HEK293T (cell line): ENCODE measurements at regions not wholly inside any gene's neighbourhood (a gene's known extent, or its start where the extent isn't known, plus 50 kb on each side); places are given as distances from the start of the nearest gene placed in this dataset.

ENCODE experiments used
- CTCF ChIA-PET: fragments of 350-600 bp; formaldehyde crosslinking; extraction: SDS; loops from one replicate; lab custom pipeline; 2021; ENCODE audit warnings: antibody characterized with exemption, inconsistent platforms; lab: Yijun Ruan, JAX
- POLR2A ChIA-PET: fragments of 350-600 bp; formaldehyde crosslinking; extraction: SDS; loops from one replicate; lab custom pipeline; 2020; ENCODE audit warnings: antibody characterized with exemption, inconsistent platforms; lab: Yijun Ruan, JAX
- DNase-seq: peaks from one replicate; pipeline ENCODE4 v3.0.0; 2012; ENCODE audit warnings: mixed read lengths; ENCODE audit errors: extremely low spot score
- ARNT ChIP-seq: fragments of 450-650 bp; IDR thresholded peaks from 2 replicates; pipeline ENCODE4 v1.6.1; 2017; ENCODE audit warnings: mild to moderate bottlenecking
- BHLHE40 ChIP-seq: fragments of 450-650 bp; IDR thresholded peaks from 2 replicates; pipeline ENCODE4 v1.6.1; 2016; ENCODE audit warnings: mild to moderate bottlenecking, moderate library complexity, borderline replicate concordance
- CTBP1 ChIP-seq: fragments of 450-650 bp; IDR thresholded peaks from 2 replicates; pipeline ENCODE4 v1.6.1; 2016; ENCODE audit warnings: borderline replicate concordance
- ELF4 ChIP-seq: fragments of 450-650 bp; IDR thresholded peaks from 2 replicates; pipeline ENCODE4 v1.6.1; 2017; ENCODE audit warnings: antibody characterized with exemption
- FOXA1 ChIP-seq: fragments of 450-650 bp; IDR thresholded peaks from 2 replicates; pipeline ENCODE4 v1.6.1; 2016; ENCODE audit warnings: mild to moderate bottlenecking
- FOXM1 ChIP-seq: fragments of 450-650 bp; IDR thresholded peaks from 2 replicates; pipeline ENCODE4 v1.6.1; 2017; ENCODE audit warnings: mild to moderate bottlenecking, borderline replicate concordance
- HDGF ChIP-seq: fragments of 450-650 bp; IDR thresholded peaks from 2 replicates; pipeline ENCODE4 v1.6.1; 2017; ENCODE audit warnings: antibody characterized with exemption, borderline replicate concordance
- L3MBTL2 ChIP-seq: fragments of 450-650 bp; conservative IDR thresholded peaks from 2 replicates; pipeline ENCODE4 v1.6.1; 2016; ENCODE audit warnings: mild to moderate bottlenecking
- LEF1 ChIP-seq: fragments of 450-650 bp; IDR thresholded peaks from 2 replicates; pipeline ENCODE4 v1.6.1; 2017; ENCODE audit warnings: mild to moderate bottlenecking, borderline replicate concordance
- NFRKB ChIP-seq: fragments of 450-650 bp; IDR thresholded peaks from 2 replicates; pipeline ENCODE4 v1.6.1; 2016; ENCODE audit warnings: mild to moderate bottlenecking, moderate library complexity
- SP1 ChIP-seq: fragments of 450-650 bp; IDR thresholded peaks from 2 replicates; pipeline ENCODE4 v1.6.1; 2017
- SUZ12 ChIP-seq: fragments of 450-650 bp; IDR thresholded peaks from 2 replicates; pipeline ENCODE4 v1.6.1; 2016; ENCODE audit warnings: mild to moderate bottlenecking
- TARDBP ChIP-seq: fragments of 450-650 bp; IDR thresholded peaks from 2 replicates; pipeline ENCODE4 v1.6.1; 2016
- ZNF384 ChIP-seq: fragments of 450-650 bp; IDR thresholded peaks from 2 replicates; pipeline ENCODE4 v1.6.1; 2016
- TF ChIP-seq, protein P1 (sequence below): fragments of 450-650 bp; IDR thresholded peaks from 2 replicates; pipeline ENCODE4 v1.6.1; 2016

DNA sequence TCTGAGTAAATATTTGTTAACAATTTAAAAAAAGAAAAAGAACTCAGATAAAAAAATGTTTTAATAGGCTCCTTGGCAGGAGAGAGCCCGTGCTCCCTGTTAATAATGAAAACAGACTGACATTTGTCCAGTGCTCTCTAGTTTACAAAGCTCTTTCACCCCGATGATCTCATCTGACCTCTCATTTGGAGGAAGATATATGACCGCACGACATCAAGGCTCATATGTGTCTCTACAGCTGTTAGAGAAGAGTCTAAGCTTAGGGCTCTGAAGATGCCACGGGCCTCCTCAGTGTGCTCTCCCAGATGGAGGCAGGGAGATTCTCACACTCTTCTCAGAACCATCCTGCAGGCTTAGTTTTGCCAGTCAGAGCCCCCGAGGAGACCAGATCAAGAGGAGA lies 280.8 kb upstream of the IRX5 start:
- CTCF ChIA-PET, result interaction anchor here (1.6 kb wide), 1 partner anchor 11 kb away, joined by 4 read pairs; no protein-coding TSS in a partner anchor
- no peak for DNase-seq
- 0 out of 2 replicates have a peak, but pooled peaks have one; percentile 27 for TF ChIP-seq CTBP1
- TF ChIP-seq ZNF384, result no peak
- TF ChIP-seq, protein P1, sequence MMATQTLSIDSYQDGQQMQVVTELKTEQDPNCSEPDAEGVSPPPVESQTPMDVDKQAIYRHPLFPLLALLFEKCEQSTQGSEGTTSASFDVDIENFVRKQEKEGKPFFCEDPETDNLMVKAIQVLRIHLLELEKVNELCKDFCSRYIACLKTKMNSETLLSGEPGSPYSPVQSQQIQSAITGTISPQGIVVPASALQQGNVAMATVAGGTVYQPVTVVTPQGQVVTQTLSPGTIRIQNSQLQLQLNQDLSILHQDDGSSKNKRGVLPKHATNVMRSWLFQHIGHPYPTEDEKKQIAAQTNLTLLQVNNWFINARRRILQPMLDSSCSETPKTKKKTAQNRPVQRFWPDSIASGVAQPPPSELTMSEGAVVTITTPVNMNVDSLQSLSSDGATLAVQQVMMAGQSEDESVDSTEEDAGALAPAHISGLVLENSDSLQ, result peak; percentile 79
- no peak for TF ChIP-seq TARDBP
- POLR2A ChIA-PET, result no interaction called here

DNA sequence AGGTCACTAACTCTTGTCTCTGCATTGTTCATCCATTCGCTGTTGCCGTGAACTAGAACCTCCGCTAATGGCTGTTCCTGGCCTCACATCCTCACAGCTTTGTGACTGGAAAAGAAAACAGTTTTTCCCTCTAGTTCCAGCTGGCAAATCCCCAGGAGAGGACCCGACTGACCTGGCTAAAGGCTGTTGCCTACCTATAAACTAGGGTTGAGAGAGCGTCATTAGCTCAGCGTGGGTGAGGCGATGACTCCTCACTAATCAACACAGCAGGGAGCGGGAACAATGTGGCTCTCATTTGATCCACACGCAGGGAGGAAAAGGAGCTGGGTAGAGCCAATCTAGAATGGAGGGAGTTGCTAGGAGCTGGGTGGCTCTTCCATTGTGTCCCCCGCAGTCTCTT lies 282.1 kb upstream of the IRX5 start:
- DNase-seq, result peak; percentile 24
- POLR2A ChIA-PET, result no interaction called here
- TF ChIP-seq HDGF, result no peak
- TF ChIP-seq, protein P1, result no peak
- peak; percentile 31; the same call in 1 of the 2 replicates for TF ChIP-seq L3MBTL2
- no peak for TF ChIP-seq CTBP1
- CTCF ChIA-PET, result no interaction called here

DNA sequence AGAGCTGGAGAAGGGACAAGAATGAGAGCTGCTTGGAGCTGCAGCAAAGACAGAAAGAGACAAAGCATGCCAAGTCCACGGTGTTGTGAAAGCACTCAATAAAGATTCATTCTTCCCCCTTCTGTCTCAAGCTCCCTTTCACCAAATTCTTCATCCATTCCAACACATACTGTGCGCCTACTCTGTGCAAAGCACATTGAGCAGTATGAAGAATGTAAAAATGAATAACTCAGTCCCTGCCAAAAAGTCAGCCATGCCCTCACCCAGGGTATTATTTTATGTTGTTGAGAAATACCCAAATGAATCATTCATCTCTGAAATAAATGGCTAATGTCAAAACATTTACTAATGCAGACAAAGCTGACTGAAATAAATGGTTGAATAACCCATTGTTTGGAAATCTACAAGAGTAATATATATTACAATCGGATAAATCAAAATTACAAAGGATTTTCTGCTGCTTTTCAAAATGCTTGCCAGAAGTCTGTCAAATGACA lies 282.9 kb upstream of the IRX5 start:
- ChIA-PET POLR2A (no interaction called here), CTCF (interaction anchor here (0.6 kb wide), 1 partner anchor 284 kb away, joined by 3 read pairs; no protein-coding TSS in a partner anchor)
- TF ChIP-seq, protein P1, result peak; percentile 68
- no peak for TF ChIP-seq SP1

DNA sequence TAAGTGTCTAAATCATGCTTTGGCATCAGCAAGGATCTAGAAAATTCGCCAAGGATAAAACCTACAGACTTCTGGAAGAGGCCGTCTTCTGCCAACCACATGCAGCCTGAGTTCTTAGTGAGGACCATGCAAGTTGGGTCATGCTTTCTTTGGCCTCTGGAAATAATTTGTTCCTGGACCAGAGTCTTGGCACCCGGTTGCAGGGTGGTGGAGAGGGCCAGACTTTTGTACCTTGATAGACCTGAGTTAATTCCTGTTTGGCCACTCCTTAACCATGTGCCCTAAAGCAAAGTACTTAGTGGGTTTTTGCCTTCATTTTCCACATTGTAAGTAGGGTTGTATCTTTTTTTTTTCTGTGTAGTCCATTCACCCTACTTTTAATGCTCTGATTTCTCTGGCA lies 283.4 kb upstream of the IRX5 start:
- TF ChIP-seq FOXM1 (no peak), NFRKB (no peak), FOXA1 (no peak), BHLHE40 (no peak), SP1 (no peak), LEF1 (no peak), L3MBTL2 (no peak)
- POLR2A ChIA-PET, result no interaction called here
- CTCF ChIA-PET, result no interaction called here
- DNase-seq, result no peak

More for the DNA sequence above, 282.9 kb upstream of the IRX5 start:
- no peak for DNase-seq

DNA sequence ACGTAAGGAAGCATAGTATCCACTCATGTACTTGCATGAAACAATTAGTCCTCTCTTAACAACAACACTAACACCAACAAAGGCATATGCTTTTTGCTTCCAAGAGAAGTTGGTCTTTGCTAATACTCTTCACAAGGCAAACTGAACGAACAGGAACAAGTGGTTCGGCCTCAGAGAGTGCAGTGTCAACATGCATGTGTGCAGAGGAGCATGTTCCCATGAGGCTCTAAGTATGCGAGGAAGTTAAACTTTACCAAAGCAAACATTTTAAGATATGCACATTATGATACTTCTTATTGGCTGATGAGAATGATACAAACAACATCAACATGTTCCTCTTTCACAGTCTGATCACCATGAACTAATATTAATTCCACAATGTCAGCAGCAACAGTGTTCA lies 285.3 kb upstream of the IRX5 start:
- ChIA-PET CTCF (no interaction called here), POLR2A (no interaction called here)

DNA sequence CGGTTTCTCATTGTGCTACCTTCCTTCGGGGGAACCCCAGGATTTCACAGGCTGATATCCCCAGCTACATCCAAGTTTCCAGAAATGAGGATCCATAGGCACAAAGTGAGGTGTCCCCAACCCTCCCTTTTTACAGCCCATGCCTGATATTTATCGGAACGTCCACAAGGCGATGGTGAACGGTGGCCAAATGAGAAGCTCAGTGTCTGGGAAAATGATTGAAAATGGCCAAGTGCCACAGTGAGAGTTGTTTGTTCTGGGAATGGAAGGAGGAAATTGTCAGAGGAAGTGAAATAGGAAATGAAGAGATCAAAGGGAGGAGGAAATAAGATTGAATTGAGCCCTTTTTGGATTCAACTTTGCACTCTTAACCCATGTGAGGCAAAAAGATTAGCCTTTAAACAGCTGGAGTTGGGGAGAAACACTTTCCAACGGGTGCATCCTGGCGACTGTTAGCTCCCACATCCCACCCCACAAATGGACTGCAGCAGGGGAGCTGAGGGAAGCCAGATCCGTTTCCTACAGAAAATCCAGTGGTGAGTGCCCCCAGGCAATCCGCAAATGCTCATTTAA lies 294.4 kb upstream of the IRX5 start:
- CTCF ChIA-PET, result no interaction called here
- no peak for DNase-seq
- TF ChIP-seq SUZ12 (no peak), LEF1 (no peak), SP1 (no peak), ZNF384 (no peak), BHLHE40 (no peak), HDGF (no peak), ARNT (no peak), CTBP1 (no peak), FOXA1 (no peak), ELF4 (no peak), L3MBTL2 (no peak), FOXM1 (no peak)
- TF ChIP-seq, protein P1, result no peak
- POLR2A ChIA-PET, result no interaction called here

More for the DNA sequence above, 285.3 kb upstream of the IRX5 start:
- no peak for DNase-seq
- no peak for TF ChIP-seq FOXA1
- TF ChIP-seq NFRKB, result no peak
- TF ChIP-seq ELF4, result no peak
- TF ChIP-seq BHLHE40, result no peak
- TF ChIP-seq L3MBTL2, result no peak
- TF ChIP-seq LEF1, result no peak
- no peak for TF ChIP-seq SUZ12
- TF ChIP-seq ZNF384, result no peak
- TF ChIP-seq CTBP1, result no peak
- TF ChIP-seq FOXM1, result no peak
- no peak for TF ChIP-seq ARNT
